Mammary epithelial cell (primary cell): ENCODE measurements at regions not wholly inside any gene's neighbourhood (a gene's known extent, or its start where the extent isn't known, plus 50 kb on each side); places are given as distances from the start of the nearest gene placed in this dataset.

Source experiments
- CTCF ChIP-seq, 2 donors: IDR thresholded peaks in 1 of 2; conservative IDR thresholded peaks in 1 of 2; 2 replicates each; pipeline ENCODE4 v1.5.1; 2011 to 2012; ENCODE audit warnings: inconsistent platforms in 2 of 2, low read length in 2 of 2, mild to moderate bottlenecking in 2 of 2, control low read depth in 1 of 2, low read depth in 1 of 2; ENCODE audit not compliant: insufficient read depth in 1 of 2; ENCODE audit errors: extremely low read depth in 1 of 2
- EZH2 ChIP-seq: IDR thresholded peaks from 2 replicates; pipeline ENCODE4 v1.6.1; 2012; ENCODE audit warnings: low read length, inconsistent platforms, borderline replicate concordance

- TF ChIP-seq CTCF (conservative IDR thresholded peaks at IDR 0.05 in 1 of 2, IDR thresholded peaks at IDR 0.05 in 1 of 2; ENCODE audit: extremely low read depth in 1 of 2, insufficient read depth in 1 of 2, low read depth in 1 of 2, low read length in 2 of 2) (no peak), EZH2 (no peak)
Measured at GRCh38 chr6:132188556-132189264, 212.6 kb downstream of the MOXD1 start.
